GM10248 (cell line): ENCODE measurements at regions not wholly inside any gene's neighbourhood (a gene's known extent, or its start where the extent isn't known, plus 50 kb on each side); places are given as distances from the start of the nearest gene placed in this dataset.

ENCODE experiments used
- CTCF ChIA-PET: fragments of 300-600 bp; sonication (Branson Sonifier 250); formaldehyde crosslinking; extraction: SDS; loops from one replicate; lab custom pipeline; 2021; ENCODE audit warnings: antibody characterized with exemption; lab: Yijun Ruan, JAX
- POLR2A ChIA-PET: fragments of 350-650 bp; sonication (Branson Sonifier 250); formaldehyde crosslinking; extraction: SDS; loops from one replicate; lab custom pipeline; 2020; ENCODE audit warnings: antibody characterized with exemption; lab: Yijun Ruan, JAX
- DNase-seq: peaks from one replicate; pipeline ENCODE4 v3.0.0; 2012; ENCODE audit errors: extremely low spot score
- CTCF ChIP-seq: IDR thresholded peaks from 2 replicates; pipeline ENCODE4 v1.5.1; 2012; ENCODE audit warnings: mild to moderate bottlenecking, low read depth; ENCODE audit errors: extremely low read depth, missing control alignments, control extremely low read depth

- TF ChIP-seq CTCF: no peak
- DNase-seq: no peak
- ChIA-PET CTCF (interaction anchor here (1.0 to 2.6 kb wide), 5 partner anchors 11 to 178 kb away, joined by 3 to 11 read pairs (median 3); no protein-coding TSS in a partner anchor), POLR2A (no interaction called here)
These were observed 213.7 kb downstream of the B3GLCT start for GRCh38 chr13:31413516-31413915.

GRCh38 chr13:31416066-31416465 lies 216.3 kb downstream of the B3GLCT start:
- POLR2A ChIA-PET: no interaction called here
- CTCF ChIA-PET: interaction anchor here (0.8 to 1.0 kb wide), 3 partner anchors 8 to 10 kb away, joined by 3 to 4 read pairs (median 3); no protein-coding TSS in a partner anchor
- no peak for DNase-seq
- no peak for TF ChIP-seq CTCF

- ChIA-PET POLR2A (no interaction called here), CTCF (no interaction called here)
- TF ChIP-seq CTCF: no peak
- DNase-seq: no peak
These were observed 218.4 kb downstream of the B3GLCT start for GRCh38 chr13:31418186-31418585.

- ChIA-PET CTCF (interaction anchor here (1.3 to 3.2 kb wide), 5 partner anchors 10 to 321 kb away, joined by 3 to 11 read pairs (median 3); no protein-coding TSS in a partner anchor), POLR2A (no interaction called here)
- TF ChIP-seq CTCF: no peak
These were observed 222.0 kb downstream of the B3GLCT start for GRCh38 chr13:31421756-31422155.

DNA sequence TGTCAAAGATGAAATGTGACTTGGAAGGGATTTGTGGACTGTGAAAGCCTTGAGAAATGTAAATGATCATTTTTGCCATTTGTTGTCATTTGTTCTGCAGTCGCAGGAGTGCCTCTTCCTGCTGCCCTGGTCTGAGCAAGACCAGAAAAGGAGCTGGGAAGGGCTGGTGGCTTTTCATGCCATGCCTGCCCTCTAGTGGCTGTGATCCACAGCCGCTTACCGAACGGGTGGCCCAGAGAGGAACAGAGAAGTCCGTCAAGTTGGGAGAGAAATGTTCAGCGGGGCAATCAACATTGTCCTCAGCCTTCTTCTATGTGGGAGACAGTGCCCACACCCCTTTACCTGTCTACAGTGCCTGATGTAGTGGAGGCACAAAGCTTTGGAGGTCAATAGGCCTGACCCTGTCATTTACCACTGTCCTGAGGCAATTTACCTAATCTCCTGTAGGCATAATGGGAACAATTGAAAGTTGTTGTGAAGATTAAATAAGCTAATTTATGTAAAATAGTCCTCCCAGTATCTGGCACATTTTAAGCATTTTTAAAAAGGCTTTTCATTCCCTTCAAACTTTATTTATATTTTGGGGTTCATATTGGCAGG lies 224.5 kb downstream of the B3GLCT start:
- peak; percentile 92 for TF ChIP-seq CTCF
- DNase-seq: peak; percentile 69
- POLR2A ChIA-PET: no interaction called here
- CTCF ChIA-PET: interaction anchor here (1.0 to 6.9 kb wide), 17 partner anchors 9 to 317 kb away, joined by 3 to 57 read pairs (median 5); partner anchors contain the start of gene B3GLCT

More at GRCh38 chr13:31421756-31422155, 222.0 kb downstream of the B3GLCT start:
- no peak for DNase-seq

DNA sequence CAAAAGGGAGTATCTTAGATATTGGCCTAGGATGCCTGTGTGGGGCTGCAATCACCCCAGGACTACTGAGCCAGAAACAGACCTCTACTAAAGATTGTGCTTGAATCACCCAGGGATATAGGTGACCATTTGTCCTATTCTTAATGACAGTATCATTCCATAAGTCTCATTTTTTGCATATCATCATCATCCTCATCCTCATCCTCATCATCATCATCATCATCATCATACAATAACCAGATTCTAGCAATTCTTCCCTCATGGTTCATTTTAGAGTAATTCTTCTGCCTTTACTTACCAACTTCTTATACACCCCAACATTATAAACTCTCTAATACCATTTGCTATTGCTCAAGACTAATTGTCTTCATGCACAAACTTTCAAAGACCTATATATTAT lies 226.6 kb downstream of the B3GLCT start:
- DNase-seq: no peak
- CTCF ChIA-PET: interaction anchor here (0.9 to 6.9 kb wide), 9 partner anchors 10 to 316 kb away, joined by 3 to 57 read pairs (median 3); no protein-coding TSS in a partner anchor
- no peak for TF ChIP-seq CTCF
- POLR2A ChIA-PET: no interaction called here
